Calu3 (cell line): ENCODE measurements at regions not wholly inside any gene's neighbourhood (a gene's known extent, or its start where the extent isn't known, plus 50 kb on each side); places are given as distances from the start of the nearest gene placed in this dataset.

ENCODE experiments used
- BruUV-seq: library from RNA; stranded (reverse); fragments of 400-500 nt; replicated peaks from 2 replicates; lab custom pipeline; 2021; lab: Mats Ljungman, UMichigan
- CTCF ChIA-PET: fragments of 300-600 bp; sonication (Branson Sonifier 250); formaldehyde crosslinking; loops from one replicate; lab custom pipeline; 2022; ENCODE audit warnings: antibody characterized with exemption; lab: Charles Lee
- DNase-seq: peaks from one replicate; pipeline ENCODE4 v3.0.0; 2022
- H3K27ac Mint-ChIP-seq: one replicate; pipeline ENCODE4 v1.8.0; 2022; ENCODE audit warnings: mixed read lengths; ENCODE audit not compliant: unreplicated experiment
- H3K27me3 Mint-ChIP-seq: one replicate; pipeline ENCODE4 v1.8.0; 2022; ENCODE audit warnings: mixed read lengths; ENCODE audit not compliant: unreplicated experiment
- H3K36me3 Mint-ChIP-seq: one replicate; pipeline ENCODE4 v1.8.0; 2022; ENCODE audit warnings: mild to moderate bottlenecking, moderate library complexity, mixed read lengths; ENCODE audit not compliant: insufficient read depth, unreplicated experiment
- H3K4me1 Mint-ChIP-seq: one replicate; pipeline ENCODE4 v1.8.0; 2022; ENCODE audit warnings: mild to moderate bottlenecking, low read depth, mixed read lengths; ENCODE audit not compliant: unreplicated experiment
- H3K4me3 Mint-ChIP-seq: one replicate; pipeline ENCODE4 v1.8.0; 2022; ENCODE audit warnings: mild to moderate bottlenecking, low read depth, moderate library complexity, mixed read lengths; ENCODE audit not compliant: unreplicated experiment
- H3K9me3 Mint-ChIP-seq: one replicate; pipeline ENCODE4 v1.8.0; 2022; ENCODE audit warnings: low read depth, mixed read lengths; ENCODE audit not compliant: unreplicated experiment
- intact Hi-C: fragments of 100-400 bp; cut with micrococcal nuclease; formaldehyde crosslinking; loops from one replicate; pipeline ENCODE4 v1.10.0; 2022; ENCODE audit not compliant: unreplicated experiment
- TF ChIP-seq, protein P1 (sequence below): fragments of 200-600 bp; IDR thresholded peaks from one replicate; pipeline ENCODE4 v1.8.0; 2022; ENCODE audit warnings: antibody characterized with exemption; ENCODE audit not compliant: unreplicated experiment

DNA sequence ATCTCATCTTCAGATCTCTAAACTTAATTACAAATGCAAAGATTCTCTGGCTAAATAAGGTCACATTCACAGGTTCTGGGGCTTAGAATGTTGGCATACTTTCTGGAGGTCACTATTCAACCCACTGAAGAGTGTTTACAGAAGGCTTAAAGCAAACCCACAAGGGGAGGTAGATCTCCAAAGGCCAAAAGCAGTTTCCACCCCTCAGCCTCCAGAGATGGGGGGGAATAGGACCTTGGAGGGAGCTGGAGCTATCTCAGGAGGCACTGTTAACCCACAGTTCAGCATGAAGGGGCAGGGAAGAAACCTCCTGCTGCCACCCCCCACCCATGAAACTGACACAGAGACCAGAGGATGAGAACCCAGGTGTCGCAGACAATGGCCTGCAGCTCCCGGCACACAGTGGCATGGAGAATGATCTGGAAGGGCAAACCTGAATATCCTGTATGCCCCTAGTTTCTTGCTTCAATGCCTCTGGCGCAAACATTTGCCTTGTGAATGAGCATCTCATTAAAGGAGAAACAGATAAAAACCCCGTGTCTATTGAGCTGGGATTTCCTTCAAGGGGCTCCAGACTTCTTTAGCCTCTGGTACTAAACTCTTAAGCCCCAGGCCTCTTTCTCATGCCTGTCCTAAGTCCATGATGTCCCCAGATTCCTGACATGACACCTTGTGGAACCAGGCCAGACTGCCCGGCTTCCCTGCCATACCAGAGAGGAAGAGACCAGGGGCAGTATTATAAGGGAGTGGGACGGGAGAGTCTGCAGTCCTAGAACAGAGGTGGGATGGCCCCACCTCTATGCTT lies 103.1 kb upstream of the CDH5 start:
- CTCF ChIA-PET, result interaction anchor here (1.4 kb wide), 1 partner anchor 15 kb away, joined by 3 read pairs; no protein-coding TSS in a partner anchor

DNA sequence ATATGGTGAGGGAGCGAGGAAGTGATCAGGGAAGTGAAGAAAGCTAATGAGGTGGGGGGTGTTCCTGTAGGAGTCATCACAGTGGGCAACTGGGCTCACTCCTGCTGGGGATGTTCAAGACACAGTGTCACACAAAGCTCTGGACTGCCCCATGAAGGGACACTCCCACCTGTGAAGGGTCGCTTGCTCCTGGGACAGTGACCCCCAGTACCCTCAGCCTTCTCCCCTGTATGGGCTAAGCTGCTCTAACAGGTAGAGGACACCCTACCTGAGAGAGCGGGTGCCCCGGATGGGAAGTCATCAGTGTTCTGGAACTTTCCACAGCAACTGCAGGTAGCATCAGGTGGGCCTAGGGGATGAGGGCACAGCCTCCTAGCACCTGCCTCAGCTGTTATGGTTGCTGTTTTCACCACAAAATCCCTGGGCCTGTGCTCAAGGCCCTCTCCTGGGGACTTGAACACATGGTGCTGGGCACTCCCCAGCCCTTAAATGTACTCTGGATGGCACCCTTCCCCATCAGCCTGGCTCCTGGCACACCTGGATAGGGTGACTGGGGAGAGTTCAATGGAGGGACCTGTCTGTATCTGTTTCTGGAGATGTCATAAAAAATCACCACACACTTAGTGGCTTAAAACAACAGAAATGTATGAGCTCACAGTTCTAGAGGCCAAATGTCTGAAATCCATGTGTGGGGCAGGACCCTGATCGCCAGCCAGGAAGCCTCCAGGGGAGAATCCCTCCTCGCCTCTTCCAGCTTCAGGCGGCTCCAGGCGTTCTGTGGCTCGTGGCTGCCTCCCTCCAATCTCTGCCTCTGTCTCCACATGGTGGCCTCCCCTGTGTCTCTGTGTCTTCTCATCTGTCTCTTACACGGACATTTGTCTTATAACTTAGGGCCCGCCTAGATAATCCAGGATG lies 104.0 kb upstream of the CDH5 start:
- TF ChIP-seq, protein P1, sequence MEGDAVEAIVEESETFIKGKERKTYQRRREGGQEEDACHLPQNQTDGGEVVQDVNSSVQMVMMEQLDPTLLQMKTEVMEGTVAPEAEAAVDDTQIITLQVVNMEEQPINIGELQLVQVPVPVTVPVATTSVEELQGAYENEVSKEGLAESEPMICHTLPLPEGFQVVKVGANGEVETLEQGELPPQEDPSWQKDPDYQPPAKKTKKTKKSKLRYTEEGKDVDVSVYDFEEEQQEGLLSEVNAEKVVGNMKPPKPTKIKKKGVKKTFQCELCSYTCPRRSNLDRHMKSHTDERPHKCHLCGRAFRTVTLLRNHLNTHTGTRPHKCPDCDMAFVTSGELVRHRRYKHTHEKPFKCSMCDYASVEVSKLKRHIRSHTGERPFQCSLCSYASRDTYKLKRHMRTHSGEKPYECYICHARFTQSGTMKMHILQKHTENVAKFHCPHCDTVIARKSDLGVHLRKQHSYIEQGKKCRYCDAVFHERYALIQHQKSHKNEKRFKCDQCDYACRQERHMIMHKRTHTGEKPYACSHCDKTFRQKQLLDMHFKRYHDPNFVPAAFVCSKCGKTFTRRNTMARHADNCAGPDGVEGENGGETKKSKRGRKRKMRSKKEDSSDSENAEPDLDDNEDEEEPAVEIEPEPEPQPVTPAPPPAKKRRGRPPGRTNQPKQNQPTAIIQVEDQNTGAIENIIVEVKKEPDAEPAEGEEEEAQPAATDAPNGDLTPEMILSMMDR, result no peak
- H3K27me3 Mint-ChIP-seq, result peaks cover 97% of the 10 kb centered on the region
- H3K36me3 Mint-ChIP-seq, result no peaks in the 10 kb centered on the region
- DNase-seq, result no peak
- no peaks in the 10 kb centered on the region for H3K9me3 Mint-ChIP-seq
- CTCF ChIA-PET, result interaction anchor here (0.6 to 1.0 kb wide), 2 partner anchors 95 to 123 kb away, joined by 3 to 5 read pairs; no protein-coding TSS in a partner anchor
- H3K4me3 Mint-ChIP-seq, result no peak overlapping the region
- H3K27ac Mint-ChIP-seq, result no peak overlapping the region
- intact Hi-C loops, result no loop called here
- no peaks in the 10 kb centered on the region for H3K4me1 Mint-ChIP-seq
- no TSS peak for BruUV-seq

More for the DNA sequence above, 103.1 kb upstream of the CDH5 start:
- H3K27ac Mint-ChIP-seq, result no peak overlapping the region
- no peak overlapping the region for H3K4me3 Mint-ChIP-seq
- H3K4me1 Mint-ChIP-seq, result no peaks in the 10 kb centered on the region
- TF ChIP-seq, protein P1, result no peak
- no TSS peak for BruUV-seq
- intact Hi-C loops, result no loop called here
- H3K36me3 Mint-ChIP-seq, result no peaks in the 10 kb centered on the region
- no peak for DNase-seq
- peaks cover 100% of the 10 kb centered on the region for H3K27me3 Mint-ChIP-seq
- no peaks in the 10 kb centered on the region for H3K9me3 Mint-ChIP-seq

DNA sequence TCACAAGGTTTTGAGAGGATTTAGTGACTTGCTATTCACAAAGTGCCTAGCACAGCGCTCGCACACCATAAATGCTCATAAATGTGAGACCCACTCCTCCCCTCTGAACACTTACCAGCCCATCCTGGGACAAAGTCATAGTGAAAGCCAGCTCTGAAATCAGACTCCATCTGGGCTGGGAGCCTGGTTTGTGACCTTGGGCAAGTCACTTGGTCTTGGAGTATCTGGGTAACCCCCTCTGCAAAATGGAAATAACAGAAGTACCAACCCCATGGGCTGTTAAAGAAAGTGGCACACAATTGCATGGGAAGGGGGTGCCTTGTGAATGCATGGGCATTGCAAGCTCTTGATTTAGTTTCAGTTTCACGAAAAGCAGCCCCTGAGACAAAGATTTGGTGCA lies 104.7 kb upstream of the CDH5 start:
- intact Hi-C loops, result no loop called here
- no peaks in the 10 kb centered on the region for H3K4me1 Mint-ChIP-seq
- no peaks in the 10 kb centered on the region for H3K36me3 Mint-ChIP-seq
- no peak for DNase-seq
- TF ChIP-seq, protein P1, result no peak
- no peak overlapping the region for H3K27ac Mint-ChIP-seq
- H3K27me3 Mint-ChIP-seq, result peaks cover 93% of the 10 kb centered on the region
- H3K9me3 Mint-ChIP-seq, result no peaks in the 10 kb centered on the region
- H3K4me3 Mint-ChIP-seq, result no peak overlapping the region
- CTCF ChIA-PET, result interaction anchor here (1.0 kb wide), 2 partner anchors 9 to 96 kb away, joined by 3 read pairs; no protein-coding TSS in a partner anchor
- BruUV-seq, result no TSS peak

DNA sequence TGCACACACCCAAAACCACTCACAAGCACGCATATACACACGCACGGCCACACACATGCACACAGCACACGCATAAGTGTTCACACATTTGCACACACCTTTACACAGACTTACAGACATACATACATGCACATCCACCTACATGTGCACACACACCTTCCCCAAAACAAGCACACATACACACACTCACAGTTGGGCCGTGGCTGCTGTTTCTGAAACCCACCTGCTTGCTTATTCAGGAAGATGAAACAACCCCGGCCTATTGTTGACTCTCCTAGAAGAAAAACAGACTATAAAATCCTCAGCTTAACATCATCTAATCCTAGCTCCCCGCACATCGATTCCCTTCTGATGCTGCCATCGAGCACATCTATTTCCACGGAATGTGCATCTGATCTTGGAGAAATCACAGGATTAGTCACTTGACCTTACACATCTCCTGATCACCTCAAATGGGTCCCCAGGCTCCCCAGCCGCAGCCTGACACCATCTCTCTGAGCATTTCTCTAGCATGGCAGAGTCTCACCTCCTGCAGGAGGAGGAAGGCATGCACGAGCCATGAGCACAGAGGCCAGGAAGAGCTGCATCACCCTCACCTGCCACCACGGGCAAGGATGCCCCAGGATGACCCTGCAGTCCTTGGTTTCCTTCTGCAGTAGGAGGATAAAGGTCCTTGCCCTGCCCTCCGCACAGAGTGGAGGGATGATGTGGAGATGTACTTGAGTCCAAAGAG lies 105.8 kb upstream of the CDH5 start:
- DNase-seq, result no peak
- no peaks in the 10 kb centered on the region for H3K9me3 Mint-ChIP-seq
- no TSS peak for BruUV-seq
- H3K36me3 Mint-ChIP-seq, result no peaks in the 10 kb centered on the region
- H3K27ac Mint-ChIP-seq, result no peak overlapping the region
- peaks cover 93% of the 10 kb centered on the region for H3K27me3 Mint-ChIP-seq
- H3K4me3 Mint-ChIP-seq, result no peak overlapping the region
- H3K4me1 Mint-ChIP-seq, result no peaks in the 10 kb centered on the region
- intact Hi-C loops, result no loop called here
- TF ChIP-seq, protein P1, result no peak
- CTCF ChIA-PET, result interaction anchor here (1.0 kb wide), 1 partner anchor 7 kb away, joined by 3 read pairs; no protein-coding TSS in a partner anchor
